Spinal cord (tissue), 9 donors: ENCODE measurements at regions not wholly inside any gene's neighbourhood (a gene's known extent, or its start where the extent isn't known, plus 50 kb on each side); places are given as distances from the start of the nearest gene placed in this dataset.
"Not testable (repeated sequence)": the region's sequence is repeated elsewhere in the genome, so short reads cannot be mapped to it uniquely, and the experiment has no call there.

ENCODE experiments used
- DNase-seq, 6 donors: peaks; one replicate each; pipeline versions ENCODE4 v3.0.0 to v3.0.0-alpha.2; 2013 to 2015; ENCODE audit warnings: low spot score in 6 of 6, low read depth in 4 of 6
- H3K27ac ChIP-seq: one replicate; pipeline ENCODE4 v1.5.1; 2013; ENCODE audit warnings: low read depth, low read length, control low read depth
- H3K27me3 ChIP-seq: one replicate; pipeline ENCODE4 v1.6.1; 2013; ENCODE audit warnings: low read length; ENCODE audit not compliant: control insufficient read depth, insufficient read depth
- H3K36me3 ChIP-seq: one replicate; pipeline ENCODE4 v1.6.1; 2013; ENCODE audit warnings: low read length; ENCODE audit not compliant: control insufficient read depth, insufficient read depth
- H3K4me1 ChIP-seq: one replicate; pipeline ENCODE4 v1.6.1; 2013; ENCODE audit warnings: low read length; ENCODE audit not compliant: control insufficient read depth, insufficient read depth
- H3K4me3 ChIP-seq: one replicate; pipeline ENCODE4 v1.5.1; 2013; ENCODE audit warnings: low read depth, low read length, control low read depth
- H3K9me3 ChIP-seq: one replicate; pipeline ENCODE4 v1.6.1; 2013; ENCODE audit warnings: low read length; ENCODE audit not compliant: control insufficient read depth, insufficient read depth
- WGBS: methylation state at CpG from one replicate; pipeline ENCODE4 v1.1.5; 2013; ENCODE audit warnings: missing lambda C conversion rate; ENCODE audit not compliant: insufficient coverage; 5-methylcytosine and 5-hydroxymethylcytosine counted together
- donor health status: healthy.

DNA sequence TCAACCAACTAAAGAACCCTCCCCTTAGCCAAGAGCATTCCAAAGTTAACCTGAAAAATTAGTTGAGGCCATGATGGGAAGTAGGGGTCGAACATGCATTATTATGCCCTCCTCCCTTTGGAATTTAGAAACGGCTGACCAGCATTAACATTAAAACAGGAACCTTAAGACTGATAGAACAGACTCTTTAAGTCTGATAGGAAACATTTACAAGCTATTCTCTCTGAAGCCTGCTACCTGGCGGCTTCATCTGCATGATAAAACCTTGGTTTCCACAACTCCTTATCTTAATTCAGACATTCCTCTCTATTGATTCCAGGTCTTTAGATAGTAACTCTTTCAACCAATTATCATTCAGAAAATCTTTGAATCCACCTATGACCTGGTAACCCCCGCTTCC lies 331.0 kb downstream of the CGGBP1 start:
- Histone ChIP-seq H3K27me3 (no peaks in the 10 kb centered on the region), H3K4me1 (no peaks in the 10 kb centered on the region), H3K27ac (no peak overlapping the region), H3K9me3 (no peaks in the 10 kb centered on the region), H3K36me3 (no peaks in the 10 kb centered on the region), H3K4me3 (no peak overlapping the region)
- DNase-seq, result no peak
- 74% methylated on average over 3 of the region's 4 CpGs for WGBS

- Histone ChIP-seq H3K4me3 (no peak overlapping the region), H3K36me3 (no peaks in the 10 kb centered on the region), H3K27ac (no peak overlapping the region), H3K27me3 (no peaks in the 10 kb centered on the region), H3K4me1 (no peaks in the 10 kb centered on the region), H3K9me3 (peaks cover 3% of the 10 kb centered on the region)
- DNase-seq, result no peak
- no CpG with 5 or more reads among the region's 2 CpGs for WGBS
Observed at GRCh38 chr3:87719060-87719459, 339.7 kb downstream of the CGGBP1 start.

DNA sequence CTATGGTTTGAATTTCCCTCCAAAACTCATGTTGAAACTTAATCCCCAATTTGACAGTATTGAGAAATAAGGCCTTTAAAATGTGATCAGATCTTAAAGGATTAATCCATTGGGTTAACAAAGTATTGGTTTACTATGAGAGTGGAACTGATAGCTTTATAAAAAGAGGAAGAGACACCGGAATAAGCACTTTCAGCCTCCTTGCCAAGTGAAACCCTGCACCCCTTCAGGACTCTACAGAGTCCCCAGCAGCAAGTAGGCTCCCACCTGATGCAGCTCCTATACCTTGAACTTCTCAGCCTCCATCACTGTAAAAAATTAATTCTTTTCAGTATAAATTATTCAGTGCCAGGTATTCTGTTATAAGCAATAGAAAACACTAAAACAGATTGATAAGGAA lies 348.3 kb downstream of the CGGBP1 start:
- H3K4me3 ChIP-seq, result no peak overlapping the region
- H3K27ac ChIP-seq, result no peak overlapping the region
- no peak for DNase-seq
- WGBS, result no CpG with 5 or more reads among the region's 1 CpG
- H3K27me3 ChIP-seq, result no peaks in the 10 kb centered on the region
- no peaks in the 10 kb centered on the region for H3K9me3 ChIP-seq
- no peaks in the 10 kb centered on the region for H3K36me3 ChIP-seq
- H3K4me1 ChIP-seq, result no peaks in the 10 kb centered on the region

DNA sequence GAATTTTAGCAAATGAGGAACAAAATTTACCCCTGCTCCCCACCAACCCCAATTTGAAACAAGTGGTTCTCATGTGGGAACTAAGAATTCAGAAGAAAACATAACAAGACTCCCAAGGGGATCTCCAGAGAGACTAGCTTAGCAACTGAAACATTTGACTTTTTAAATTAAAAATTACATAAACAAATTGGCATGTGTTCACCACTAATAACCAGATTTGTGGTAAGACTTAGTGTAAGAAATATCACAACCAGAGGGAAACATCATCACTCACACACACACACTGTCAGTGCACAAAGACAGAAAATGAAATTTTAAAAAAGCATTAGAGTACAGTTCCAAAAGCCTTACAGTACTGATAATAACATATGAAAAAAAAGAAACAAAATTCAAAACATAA lies 348.8 kb downstream of the CGGBP1 start:
- Histone ChIP-seq H3K9me3 (no peaks in the 10 kb centered on the region), H3K27ac (no peak overlapping the region), H3K4me1 (no peaks in the 10 kb centered on the region), H3K36me3 (no peaks in the 10 kb centered on the region), H3K27me3 (no peaks in the 10 kb centered on the region), H3K4me3 (no peak overlapping the region)
- DNase-seq, result no peak

DNA sequence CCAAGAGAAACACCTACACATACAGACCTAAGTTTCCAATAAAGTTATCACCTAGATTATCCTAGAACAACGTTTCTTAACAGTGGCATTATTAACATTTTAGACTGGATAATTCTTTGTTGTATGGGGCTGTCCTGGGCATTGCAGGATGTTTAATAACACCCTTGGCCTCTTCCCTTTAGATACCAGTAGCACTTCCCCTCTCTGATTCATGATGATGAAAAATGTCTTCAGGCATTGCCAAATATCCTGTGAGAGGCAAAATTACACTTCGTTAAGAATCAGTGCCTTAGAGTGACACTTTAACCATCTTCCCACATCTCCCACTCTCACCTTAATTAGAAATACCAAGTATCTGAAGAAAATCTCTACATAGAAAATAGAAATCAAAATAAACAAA lies 352.6 kb downstream of the CGGBP1 start:
- H3K27ac ChIP-seq, result no peak overlapping the region
- no peak for DNase-seq
- H3K36me3 ChIP-seq, result no peaks in the 10 kb centered on the region
- H3K9me3 ChIP-seq, result no peaks in the 10 kb centered on the region
- WGBS, result no CpG with 5 or more reads among the region's 2 CpGs
- H3K4me3 ChIP-seq, result no peak overlapping the region
- H3K4me1 ChIP-seq, result no peaks in the 10 kb centered on the region
- H3K27me3 ChIP-seq, result no peaks in the 10 kb centered on the region

- H3K27me3 ChIP-seq, result no peaks in the 10 kb centered on the region
- no peaks in the 10 kb centered on the region for H3K9me3 ChIP-seq
- H3K27ac ChIP-seq, result no peak overlapping the region
- WGBS, result 100% methylated on average over 1 of the region's 4 CpGs
- DNase-seq, result no peak
- H3K36me3 ChIP-seq, result no peaks in the 10 kb centered on the region
- no peak overlapping the region for H3K4me3 ChIP-seq
- H3K4me1 ChIP-seq, result no peaks in the 10 kb centered on the region
Observed at GRCh38 chr3:87702600-87702999, 356.2 kb downstream of the CGGBP1 start.

GRCh38 chr3:87696124-87697013 lies 362.4 kb downstream of the CGGBP1 start:
- H3K9me3 ChIP-seq, result no peaks in the 10 kb centered on the region
- no peak overlapping the region for H3K27ac ChIP-seq
- no peaks in the 10 kb centered on the region for H3K36me3 ChIP-seq
- no peaks in the 10 kb centered on the region for H3K4me1 ChIP-seq
- peak in 2 of 6 donors; percentile 2 to 5 for DNase-seq
- H3K27me3 ChIP-seq, result no peaks in the 10 kb centered on the region
- no peak overlapping the region for H3K4me3 ChIP-seq
- WGBS, result 55% methylated on average over 4 of the region's 6 CpGs

GRCh38 chr3:87694678-87695077 lies 364.1 kb downstream of the CGGBP1 start:
- Histone ChIP-seq H3K27ac (no peak overlapping the region), H3K9me3 (no peaks in the 10 kb centered on the region), H3K4me1 (no peaks in the 10 kb centered on the region), H3K36me3 (no peaks in the 10 kb centered on the region), H3K27me3 (no peaks in the 10 kb centered on the region), H3K4me3 (no peak overlapping the region)
- peak in 1 of 6 donors; percentile 41 for DNase-seq
- no CpG with 5 or more reads among the region's 2 CpGs for WGBS

DNA sequence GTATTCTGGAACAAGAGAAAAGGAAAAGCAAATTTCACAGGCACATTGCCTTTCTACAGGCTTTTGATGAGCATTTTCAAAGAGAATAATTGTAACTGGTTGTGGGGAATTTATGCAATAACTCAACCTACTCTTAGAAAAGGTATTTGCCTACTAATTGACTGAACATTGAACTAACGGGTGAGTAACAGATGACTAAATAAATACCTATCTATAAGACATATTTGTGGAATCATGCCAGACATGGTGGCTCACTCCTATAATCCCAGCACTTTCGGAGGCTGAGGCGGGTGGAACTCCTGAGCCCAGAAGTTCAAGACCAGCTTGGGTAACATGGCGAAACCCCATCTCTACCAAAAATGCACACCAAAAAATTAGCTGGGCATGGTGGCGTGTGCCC lies 367.7 kb downstream of the CGGBP1 start:
- H3K4me1 ChIP-seq, result no peaks in the 10 kb centered on the region
- no peaks in the 10 kb centered on the region for H3K27me3 ChIP-seq

DNA sequence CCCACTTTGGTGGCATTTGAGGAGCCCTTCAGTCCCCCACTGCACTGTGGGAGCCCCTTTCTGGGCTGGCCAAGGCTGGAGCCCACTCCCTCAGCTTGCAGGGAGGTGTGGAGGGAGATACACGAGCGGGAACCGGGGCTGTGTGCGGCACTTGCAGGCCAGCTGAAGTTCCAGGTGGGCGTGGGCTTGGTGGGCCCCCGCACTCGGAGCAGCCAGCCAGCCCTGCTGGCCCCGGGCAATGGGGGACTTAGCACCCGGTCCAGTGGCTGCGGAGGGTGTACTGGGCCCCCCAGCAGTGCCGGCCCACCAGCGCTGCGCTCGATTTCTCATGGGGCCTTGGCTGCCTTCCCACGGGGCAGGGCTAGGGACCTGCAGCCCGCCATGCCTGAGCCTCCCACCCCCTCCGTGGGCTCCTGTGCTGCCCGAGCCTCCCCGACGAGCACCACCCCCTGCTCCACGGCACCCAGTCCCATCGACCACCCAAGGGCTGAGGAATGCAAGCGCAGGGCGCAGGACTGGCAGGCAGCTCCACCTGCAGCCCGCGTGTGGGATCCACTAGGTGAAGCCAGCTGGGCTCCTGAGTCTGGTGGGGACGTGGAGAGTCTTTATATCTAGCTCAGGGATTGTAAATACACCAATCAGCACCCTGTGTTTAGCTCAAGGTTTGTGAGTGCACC lies 379.7 kb downstream of the CGGBP1 start:
- H3K9me3 ChIP-seq, H3K4me3 ChIP-seq, H3K27ac ChIP-seq, DNase-seq, H3K36me3 ChIP-seq, H3K4me1 ChIP-seq, H3K27me3 ChIP-seq: not testable (repeated sequence)
- WGBS, result 96% methylated on average over 22 of the region's 27 CpGs

More for the DNA sequence above, 367.7 kb downstream of the CGGBP1 start:
- no peak overlapping the region for H3K4me3 ChIP-seq
- no peak overlapping the region for H3K27ac ChIP-seq
- no peak for DNase-seq
- 80% methylated on average over 2 of the region's 5 CpGs for WGBS
- no peaks in the 10 kb centered on the region for H3K36me3 ChIP-seq
- H3K9me3 ChIP-seq, result no peaks in the 10 kb centered on the region
